WERI-Rb-1 (cell line): ENCODE measurements at regions not wholly inside any gene's neighbourhood (a gene's known extent, or its start where the extent isn't known, plus 50 kb on each side); places are given as distances from the start of the nearest gene placed in this dataset.
A peak's percentile ranks its signal among the peaks of the same experiment; 100 is the strongest.
"Not testable (repeated sequence)": the region's sequence is repeated elsewhere in the genome, so short reads cannot be mapped to it uniquely, and the experiment has no call there.

ENCODE experiments used
- DNase-seq: peaks from one replicate; pipeline ENCODE4 v3.0.0-alpha.2; 2020
- H3K27ac ChIP-seq: fragments of 250-450 bp; sonication (Bioruptor Pico); 2 replicates; pipeline ENCODE4 v1.5.1; 2020; ENCODE audit warnings: mild to moderate bottlenecking, moderate library complexity
- H3K27me3 ChIP-seq: fragments of 250-450 bp; sonication (Bioruptor Pico); 2 replicates; pipeline ENCODE4 v1.5.1; 2021; ENCODE audit warnings: mild to moderate bottlenecking, low read depth, moderate library complexity; ENCODE audit not compliant: insufficient read depth, severe bottlenecking
- H3K36me3 ChIP-seq: fragments of 250-450 bp; sonication (Bioruptor Pico); 2 replicates; pipeline ENCODE4 v1.5.1; 2020; ENCODE audit warnings: mild to moderate bottlenecking, moderate library complexity
- H3K4me3 ChIP-seq: 2 replicates; pipeline ENCODE4 v1.5.1; 2011; ENCODE audit warnings: low read depth, mild to moderate bottlenecking, control low read depth, low read length
- H3K9me3 ChIP-seq: fragments of 250-450 bp; sonication (Bioruptor Pico); 2 replicates; pipeline ENCODE4 v1.5.1; 2021; ENCODE audit warnings: mild to moderate bottlenecking, moderate library complexity; ENCODE audit not compliant: severe bottlenecking
- TF ChIP-seq, protein P1 (sequence below): IDR thresholded peaks from 2 replicates; pipeline ENCODE4 v1.5.1; 2011; ENCODE audit warnings: low read depth, mild to moderate bottlenecking, control low read depth, inconsistent platforms, low read length

GRCh38 chrX:13483773-13484172, 85.6 kb upstream of the EGFL6 start:
- no peaks in the 10 kb centered on the region for H3K36me3 ChIP-seq
- peaks cover 2% of the 10 kb centered on the region for H3K9me3 ChIP-seq
- H3K27me3 ChIP-seq, result no peaks in the 10 kb centered on the region
- no peak for DNase-seq
- no peak overlapping the region for H3K4me3 ChIP-seq
- H3K27ac ChIP-seq, result no peak overlapping the region
- TF ChIP-seq, protein P1, sequence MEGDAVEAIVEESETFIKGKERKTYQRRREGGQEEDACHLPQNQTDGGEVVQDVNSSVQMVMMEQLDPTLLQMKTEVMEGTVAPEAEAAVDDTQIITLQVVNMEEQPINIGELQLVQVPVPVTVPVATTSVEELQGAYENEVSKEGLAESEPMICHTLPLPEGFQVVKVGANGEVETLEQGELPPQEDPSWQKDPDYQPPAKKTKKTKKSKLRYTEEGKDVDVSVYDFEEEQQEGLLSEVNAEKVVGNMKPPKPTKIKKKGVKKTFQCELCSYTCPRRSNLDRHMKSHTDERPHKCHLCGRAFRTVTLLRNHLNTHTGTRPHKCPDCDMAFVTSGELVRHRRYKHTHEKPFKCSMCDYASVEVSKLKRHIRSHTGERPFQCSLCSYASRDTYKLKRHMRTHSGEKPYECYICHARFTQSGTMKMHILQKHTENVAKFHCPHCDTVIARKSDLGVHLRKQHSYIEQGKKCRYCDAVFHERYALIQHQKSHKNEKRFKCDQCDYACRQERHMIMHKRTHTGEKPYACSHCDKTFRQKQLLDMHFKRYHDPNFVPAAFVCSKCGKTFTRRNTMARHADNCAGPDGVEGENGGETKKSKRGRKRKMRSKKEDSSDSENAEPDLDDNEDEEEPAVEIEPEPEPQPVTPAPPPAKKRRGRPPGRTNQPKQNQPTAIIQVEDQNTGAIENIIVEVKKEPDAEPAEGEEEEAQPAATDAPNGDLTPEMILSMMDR, result no peak

DNA sequence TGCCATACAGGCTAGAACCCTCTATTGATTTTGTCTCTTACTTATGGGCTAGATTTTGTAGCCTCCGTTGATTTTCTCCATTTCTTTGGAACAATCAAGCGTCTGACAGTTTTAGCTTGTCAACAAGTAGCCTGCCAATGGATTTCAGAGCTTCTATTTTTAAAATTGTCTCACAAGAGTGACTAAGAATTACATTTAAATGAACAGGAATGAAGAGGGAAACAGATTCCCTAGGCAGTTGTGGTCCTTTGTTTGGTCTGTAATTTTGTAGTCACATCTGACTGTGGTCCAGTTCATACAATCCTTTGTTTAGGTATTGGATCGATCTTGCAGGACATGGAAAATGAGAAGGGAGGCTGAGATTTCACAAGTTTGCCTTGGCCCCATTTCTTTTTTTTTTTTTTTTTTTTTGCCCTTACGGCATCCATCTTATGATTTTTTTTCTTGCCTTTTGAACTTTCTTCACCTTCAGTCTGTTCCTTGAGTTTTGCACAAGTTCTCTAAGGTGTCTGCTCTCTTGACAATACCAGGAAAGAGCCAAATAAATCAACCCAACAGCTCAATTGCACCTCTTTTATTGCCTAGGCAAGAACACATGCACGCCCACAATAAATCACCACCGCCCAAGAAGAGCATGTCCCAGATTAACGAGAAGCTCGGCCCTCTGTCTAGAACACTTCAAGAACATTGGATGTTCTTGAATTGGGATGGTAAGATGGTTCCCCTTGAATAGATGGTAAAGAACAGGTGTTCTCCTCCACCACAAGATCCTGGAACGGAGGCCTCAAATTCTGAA, 86.5 kb upstream of the EGFL6 start:
- TF ChIP-seq, protein P1, result no peak
- DNase-seq, result no peak
- Histone ChIP-seq H3K9me3 (peaks cover 2% of the 10 kb centered on the region), H3K4me3 (no peak overlapping the region), H3K27ac (no peak overlapping the region), H3K36me3 (no peaks in the 10 kb centered on the region), H3K27me3 (no peaks in the 10 kb centered on the region)

- H3K27me3 ChIP-seq, H3K27ac ChIP-seq, H3K9me3 ChIP-seq, H3K36me3 ChIP-seq, H3K4me3 ChIP-seq, DNase-seq: not testable (repeated sequence)
Measured at GRCh38 chrX:13480780-13481179, 88.6 kb upstream of the EGFL6 start.

- Histone ChIP-seq H3K27me3 (no peaks in the 10 kb centered on the region), H3K36me3 (no peaks in the 10 kb centered on the region), H3K4me3 (no peak overlapping the region), H3K27ac (no peak overlapping the region), H3K9me3 (peaks cover 2% of the 10 kb centered on the region)
- TF ChIP-seq, protein P1, result no peak
- no peak for DNase-seq
Measured at GRCh38 chrX:13479452-13479813, 90.0 kb upstream of the EGFL6 start.

- Histone ChIP-seq H3K4me3 (no peak overlapping the region), H3K27ac (no peak overlapping the region), H3K9me3 (peaks cover 2% of the 10 kb centered on the region), H3K27me3 (no peaks in the 10 kb centered on the region), H3K36me3 (no peaks in the 10 kb centered on the region)
- DNase-seq, result no peak
- TF ChIP-seq, protein P1, result no peak
Measured at GRCh38 chrX:13478740-13479451, 90.5 kb upstream of the EGFL6 start.

GRCh38 chrX:13476384-13476783, 93.0 kb upstream of the EGFL6 start:
- H3K9me3 ChIP-seq, result no peaks in the 10 kb centered on the region
- H3K27me3 ChIP-seq, result no peaks in the 10 kb centered on the region
- H3K36me3 ChIP-seq, result no peaks in the 10 kb centered on the region
- no peak overlapping the region for H3K4me3 ChIP-seq
- DNase-seq, result peak; percentile 86
- TF ChIP-seq, protein P1, result no peak
- peak overlapping the region; percentile 32 for H3K27ac ChIP-seq
